Upper lobe of left lung (tissue), 6 donors: ENCODE measurements at regions not wholly inside any gene's neighbourhood (a gene's known extent, or its start where the extent isn't known, plus 50 kb on each side); places are given as distances from the start of the nearest gene placed in this dataset.

Source experiments
- ATAC-seq, 2 donors: fragments of 200-7000 bp; cut with Tn5 transposase; one replicate each; pipeline ENCODE4 v1.9.1; 2022; ENCODE audit warnings: mild to moderate bottlenecking in 2 of 2, moderate library complexity in 2 of 2; ENCODE audit not compliant: low FRiP score in 2 of 2
- DNase-seq, 2 donors: peaks; one replicate each; pipeline ENCODE4 v3.0.0-alpha.2; 2019 to 2020
- H3K27ac ChIP-seq, 4 donors: fragments of 200-600 bp; sonication (generic); one replicate each; pipeline ENCODE4 v1.5.1; 2016 to 2019
- H3K27me3 ChIP-seq, 4 donors: fragments of 200-600 bp; sonication (generic); one replicate each; pipeline ENCODE4 v1.5.1; 2017 to 2019
- H3K36me3 ChIP-seq, 4 donors: fragments of 200-600 bp; sonication (generic); one replicate each; pipeline ENCODE4 v1.5.1; 2016 to 2019
- H3K4me1 ChIP-seq, 4 donors: fragments of 200-600 bp; sonication (generic); one replicate each; pipeline ENCODE4 v1.5.1; 2018 to 2019
- H3K4me3 ChIP-seq, 4 donors: fragments of 200-600 bp; sonication (generic); one replicate each; pipeline ENCODE4 v1.5.1; 2017 to 2019; ENCODE audit warnings: mild to moderate bottlenecking in 2 of 4, moderate library complexity in 1 of 4
- H3K9me3 ChIP-seq, 4 donors: fragments of 200-600 bp; sonication (generic); one replicate each; pipeline ENCODE4 v1.5.1; 2018 to 2019
- CTCF ChIP-seq, 6 experiments: fragments of 450-650 bp in 4 of 6; fragments of 200-600 bp in 2 of 6; sonication (generic) in 2 of 6; IDR thresholded peaks; one replicate each; pipeline ENCODE4 v1.5.1; 2016 to 2019; ENCODE audit warnings: antibody characterized with exemption in 6 of 6
- EP300 ChIP-seq, 4 donors: sonication (generic); formaldehyde crosslinking; IDR thresholded peaks; one replicate each; pipeline ENCODE4 v1.5.1; 2017; ENCODE audit warnings: antibody characterized with exemption in 4 of 4, control low read depth in 2 of 4
- POLR2A ChIP-seq, 4 donors: fragments of 450-650 bp; IDR thresholded peaks; one replicate each; pipeline ENCODE4 v1.5.1; 2016 to 2017; ENCODE audit warnings: antibody characterized with exemption in 4 of 4, mild to moderate bottlenecking in 2 of 4
- POLR2AphosphoS5 ChIP-seq, 2 donors: sonication (generic); formaldehyde crosslinking; IDR thresholded peaks; one replicate each; pipeline ENCODE4 v1.5.1; 2017; ENCODE audit warnings: antibody characterized with exemption in 2 of 2
- WGBS, 2 donors: methylation state at CpG; one replicate each; pipeline ENCODE4 v1.1.5; 2017 to 2018; 5-methylcytosine and 5-hydroxymethylcytosine counted together
- donor health status: DM: no; HTN: no; CAD: no; lungs with moderate emphysema.
- donor health status: DM: no; HTN: yes; CAD: no; lungs with severe emphysema.

- Histone ChIP-seq H3K4me3 (no peak overlapping the region), H3K27ac (no peak overlapping the region), H3K36me3 (no peaks in the 10 kb centered on the region), H3K27me3 (no peaks in the 10 kb centered on the region), H3K9me3 (no peaks in the 10 kb centered on the region), H3K4me1 (peaks cover 0 to 13% (median 2%) of the 10 kb centered on the region in 4 donors)
- no peak for TF ChIP-seq POLR2A (IDR thresholded peaks at IDR 0.05)
- TF ChIP-seq CTCF (IDR thresholded peaks at IDR 0.05) = no peak
- no peak for TF ChIP-seq POLR2AphosphoS5 (IDR thresholded peaks at IDR 0.05)
- no peak for TF ChIP-seq EP300 (IDR thresholded peaks at IDR 0.05)
- DNase-seq (peak in 1 of 2 donors; percentile 44), ATAC-seq (no peak)
- WGBS, 2 donors = 42 to 45% methylated on average over 2 of the region's 2 CpGs
These were observed 64.2 kb upstream of the IFNG-AS1 start for GRCh38 chr12:67925077-67925476.

GRCh38 chr12:67925552-67925951, 63.7 kb upstream of the IFNG-AS1 start:
- peaks cover 0 to 13% (median 2%) of the 10 kb centered on the region in 4 donors for H3K4me1 ChIP-seq
- no peak overlapping the region for H3K27ac ChIP-seq
- DNase-seq (no peak), ATAC-seq (no peak)
- H3K9me3 ChIP-seq = no peaks in the 10 kb centered on the region
- 53 to 63% methylated on average over 3 of the region's 3 CpGs for WGBS, 2 donors
- H3K4me3 ChIP-seq = no peak overlapping the region
- no peaks in the 10 kb centered on the region for H3K36me3 ChIP-seq
- TF ChIP-seq EP300 (IDR thresholded peaks at IDR 0.05) = no peak
- no peak for TF ChIP-seq CTCF (IDR thresholded peaks at IDR 0.05)
- no peak for TF ChIP-seq POLR2A (IDR thresholded peaks at IDR 0.05)
- TF ChIP-seq POLR2AphosphoS5 (IDR thresholded peaks at IDR 0.05) = no peak
- no peaks in the 10 kb centered on the region for H3K27me3 ChIP-seq

- Histone ChIP-seq H3K9me3 (no peaks in the 10 kb centered on the region), H3K27me3 (no peaks in the 10 kb centered on the region), H3K4me3 (no peak overlapping the region), H3K27ac (no peak overlapping the region), H3K4me1 (peaks cover 0 to 13% (median 2%) of the 10 kb centered on the region in 4 donors), H3K36me3 (no peaks in the 10 kb centered on the region)
- no peak for DNase-seq
- WGBS, 2 donors = 93 to 97% methylated on average over 3 of the region's 3 CpGs
- TF ChIP-seq CTCF (IDR thresholded peaks at IDR 0.05) = no peak
- TF ChIP-seq POLR2AphosphoS5 (IDR thresholded peaks at IDR 0.05) = no peak
- TF ChIP-seq POLR2A (IDR thresholded peaks at IDR 0.05) = no peak
- TF ChIP-seq EP300 (IDR thresholded peaks at IDR 0.05) = no peak
- no peak for ATAC-seq
These were observed 63.2 kb upstream of the IFNG-AS1 start for GRCh38 chr12:67926063-67926462.

- Histone ChIP-seq H3K4me1 (peaks cover 0 to 13% (median 2%) of the 10 kb centered on the region in 4 donors), H3K27ac (no peak overlapping the region), H3K4me3 (no peak overlapping the region), H3K27me3 (no peaks in the 10 kb centered on the region), H3K9me3 (no peaks in the 10 kb centered on the region), H3K36me3 (no peaks in the 10 kb centered on the region)
- DNase-seq (no peak), ATAC-seq (no peak)
- TF ChIP-seq POLR2AphosphoS5 (IDR thresholded peaks at IDR 0.05) = no peak
- no peak for TF ChIP-seq CTCF (IDR thresholded peaks at IDR 0.05)
- no peak for TF ChIP-seq POLR2A (IDR thresholded peaks at IDR 0.05)
- TF ChIP-seq EP300 (IDR thresholded peaks at IDR 0.05) = no peak
- WGBS, 2 donors = 85 to 86% methylated on average over 4 of the region's 4 CpGs
These were observed 61.9 kb upstream of the IFNG-AS1 start for GRCh38 chr12:67927324-67927723.

GRCh38 chr12:67927815-67928214, 61.4 kb upstream of the IFNG-AS1 start:
- DNase-seq = no peak

More at GRCh38 chr12:67927815-67928214, 61.4 kb upstream of the IFNG-AS1 start:
- no peak for ATAC-seq
- Histone ChIP-seq H3K27me3 (no peaks in the 10 kb centered on the region), H3K9me3 (no peaks in the 10 kb centered on the region), H3K4me1 (peaks cover 0 to 13% (median 2%) of the 10 kb centered on the region in 4 donors), H3K36me3 (no peaks in the 10 kb centered on the region), H3K27ac (no peak overlapping the region), H3K4me3 (no peak overlapping the region)
- TF ChIP-seq EP300 (IDR thresholded peaks at IDR 0.05) = no peak
- no peak for TF ChIP-seq POLR2AphosphoS5 (IDR thresholded peaks at IDR 0.05)
- WGBS, 2 donors = 87 to 93% methylated on average over 3 of the region's 3 CpGs
